Liver (tissue), 3 donors: ENCODE measurements at regions not wholly inside any gene's neighbourhood (a gene's known extent, or its start where the extent isn't known, plus 50 kb on each side); places are given as distances from the start of the nearest gene placed in this dataset.

Source experiments
- ATF3 ChIP-seq: IDR thresholded peaks from 2 replicates; pipeline ENCODE4 v1.6.1; 2016; ENCODE audit warnings: antibody characterized with exemption
- CTCF ChIP-seq: fragments of 150-350 bp; IDR thresholded peaks from 2 replicates; pipeline ENCODE4 v1.5.1; 2017; ENCODE audit warnings: improper control_type of control experiment, low read depth, low read length; ENCODE audit not compliant: missing input control
- MAX ChIP-seq: IDR thresholded peaks from 2 replicates; pipeline ENCODE4 v1.6.1; 2016; ENCODE audit warnings: antibody characterized with exemption
- REST ChIP-seq: IDR thresholded peaks from 2 replicates; pipeline ENCODE4 v1.6.1; 2016; ENCODE audit warnings: antibody characterized with exemption, mild to moderate bottlenecking
- YY1 ChIP-seq: IDR thresholded peaks from 2 replicates; pipeline ENCODE4 v1.6.1; 2016; ENCODE audit warnings: antibody characterized with exemption, mild to moderate bottlenecking
- ZBTB33 ChIP-seq: IDR thresholded peaks from 2 replicates; pipeline ENCODE4 v1.6.1; 2016; ENCODE audit warnings: antibody characterized with exemption
- donor health status: healthy.
- donor health status: healthy.

- TF ChIP-seq CTCF (no peak), MAX (no peak), ATF3 (no peak), YY1 (no peak), REST (no peak), ZBTB33 (no peak)
Observed at GRCh38 chr11:71305451-71306125, 53.2 kb upstream of the SHANK2 start.
